ENCODE measurements at regions not wholly inside any gene's neighbourhood (a gene's known extent, or its start where the extent isn't known, plus 50 kb on each side); places are given as distances from the start of the nearest gene placed in this dataset.
"Not testable (repeated sequence)": the region's sequence is repeated elsewhere in the genome, so short reads cannot be mapped to it uniquely, and the experiment has no call there.

GRCh38 chr2:149781263-149781808 is 193.8 kb upstream of the MMADHC start:
- in situ Hi-C loops (cut with HindIII; ENCODE audit: low sequenced_read_pairs) = no loop called here

DNA sequence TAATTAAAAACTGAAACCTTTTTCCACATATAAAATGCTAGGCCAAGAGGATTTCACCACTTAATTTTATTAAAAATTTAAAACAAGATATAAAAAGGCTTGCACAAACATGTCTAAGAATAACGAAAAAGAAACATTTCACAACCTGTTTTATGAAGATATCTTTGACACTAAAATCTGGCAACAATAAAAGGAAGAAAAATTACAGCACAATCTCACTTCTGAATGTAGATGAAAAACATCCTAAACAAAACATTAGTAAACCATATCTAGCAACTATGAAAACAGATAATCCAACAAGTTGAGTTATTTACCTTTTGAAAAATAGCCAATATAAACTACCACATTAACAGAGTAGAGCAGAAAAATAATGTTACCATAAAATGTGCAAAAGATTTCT is 185.4 kb upstream of the MMADHC start:
- in situ Hi-C loops (cut with HindIII; ENCODE audit: low sequenced_read_pairs) = no loop called here

DNA sequence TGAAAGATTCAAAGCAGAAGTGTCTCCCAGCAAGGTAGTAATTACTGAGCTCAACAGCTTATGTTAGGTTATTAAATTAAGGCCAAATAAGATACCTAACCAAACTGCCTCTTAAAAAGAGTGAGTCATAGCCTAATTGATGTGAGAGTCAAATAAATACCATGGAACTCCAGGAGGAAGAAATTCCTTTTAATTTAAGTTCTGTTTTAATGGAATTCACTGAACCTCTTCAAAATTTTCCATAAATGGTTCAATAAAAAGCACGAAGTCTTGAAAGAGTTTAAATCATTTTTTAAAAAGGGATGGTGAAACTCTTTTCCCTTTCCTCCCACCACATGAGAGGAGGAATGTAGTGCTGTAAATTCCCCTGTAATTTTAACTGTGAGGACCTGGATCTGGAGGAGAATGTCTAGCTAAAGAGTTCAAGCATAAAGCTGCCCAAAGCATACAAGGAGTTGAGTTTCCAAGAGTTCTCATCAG is 180.8 kb upstream of the MMADHC start:
- in situ Hi-C loops (cut with HindIII; ENCODE audit: low sequenced_read_pairs) = no loop called here

DNA sequence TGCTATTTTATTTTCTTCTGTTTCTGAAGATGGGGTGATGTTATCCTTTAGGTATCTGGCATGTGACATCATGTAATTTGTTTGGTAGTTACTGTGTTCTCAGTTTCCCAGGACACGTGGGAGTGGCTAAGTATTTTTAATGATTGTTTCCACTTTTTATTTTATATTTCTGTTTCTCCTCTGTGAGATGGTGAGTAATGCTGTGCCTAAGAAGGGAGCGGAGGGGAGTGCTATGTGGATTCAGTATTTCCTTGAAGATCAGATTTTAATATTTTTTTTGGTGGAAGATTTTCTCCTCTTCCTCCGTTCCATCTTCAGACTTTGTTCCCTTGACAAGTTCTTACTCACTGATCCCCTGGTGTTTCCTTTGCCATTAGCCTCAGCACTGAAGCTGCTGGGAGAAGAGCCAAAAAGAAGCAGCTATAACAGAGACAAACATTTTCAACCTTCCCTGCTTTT is 180.0 kb upstream of the MMADHC start:
- in situ Hi-C loops (cut with HindIII; ENCODE audit: low sequenced_read_pairs) = no loop called here

- in situ Hi-C loops (cut with HindIII; ENCODE audit: low sequenced_read_pairs) = no loop called here
Measured at GRCh38 chr2:149766339-149766738, 178.8 kb upstream of the MMADHC start.

DNA sequence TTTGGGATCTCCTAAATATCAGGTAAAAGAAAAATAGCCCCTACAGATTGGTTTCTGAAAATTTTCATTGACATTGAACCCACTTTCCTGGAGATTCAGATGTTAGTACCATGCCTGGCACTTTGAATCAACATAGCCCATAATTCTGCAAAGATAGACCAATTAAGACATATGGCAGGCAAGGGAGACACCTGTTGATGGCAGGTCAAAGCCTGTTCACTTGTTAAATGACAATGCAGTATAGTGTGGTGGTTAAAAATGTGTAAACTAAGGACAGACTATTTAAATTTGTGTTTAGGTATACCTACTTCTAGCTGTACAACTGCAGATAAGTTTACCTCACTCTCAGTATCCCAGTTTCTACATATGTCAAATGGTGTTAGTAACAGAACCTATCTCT is 178.1 kb upstream of the MMADHC start:
- in situ Hi-C loops (cut with HindIII; ENCODE audit: low sequenced_read_pairs) = no loop called here

DNA sequence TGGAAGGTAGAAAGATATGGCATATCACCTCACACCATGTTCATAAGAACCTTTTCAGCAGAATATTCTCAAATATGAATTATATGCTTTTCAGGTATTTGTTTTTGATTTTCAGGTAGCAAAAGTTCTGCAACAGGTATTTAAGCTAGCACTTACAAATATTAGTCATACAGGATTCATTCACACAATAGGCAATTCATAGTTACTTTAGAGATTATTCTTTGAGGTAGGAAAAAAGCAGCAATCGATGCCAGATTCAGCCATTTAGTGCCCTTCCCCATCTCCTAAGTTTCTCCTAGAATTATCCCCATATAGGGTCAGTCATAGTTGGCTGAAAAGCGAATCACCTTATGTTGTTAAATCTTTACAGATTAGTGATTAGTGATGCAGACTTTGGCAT is 177.4 kb upstream of the MMADHC start:
- in situ Hi-C loops (cut with HindIII; ENCODE audit: low sequenced_read_pairs) = no loop called here

DNA sequence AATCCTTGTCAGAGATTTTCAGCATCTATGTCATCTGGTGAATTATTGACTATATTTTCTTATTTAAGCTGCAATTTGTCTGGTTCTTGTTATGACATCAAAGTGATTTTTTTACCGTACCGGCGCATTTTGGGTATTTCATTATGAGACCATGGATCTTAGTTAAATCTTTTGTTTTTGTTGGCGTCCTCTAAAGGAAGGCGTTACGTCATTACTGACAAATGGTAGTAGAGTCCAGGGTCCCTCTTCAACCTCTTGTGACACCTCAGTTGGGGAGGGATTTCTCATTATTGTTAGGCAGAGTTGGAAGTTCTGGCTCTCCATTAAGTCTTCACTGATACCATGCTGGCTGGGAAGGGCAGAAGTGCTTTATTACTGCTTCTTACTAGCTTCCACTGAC is 175.8 kb upstream of the MMADHC start:
- in situ Hi-C loops (cut with HindIII; ENCODE audit: low sequenced_read_pairs) = no loop called here

DNA sequence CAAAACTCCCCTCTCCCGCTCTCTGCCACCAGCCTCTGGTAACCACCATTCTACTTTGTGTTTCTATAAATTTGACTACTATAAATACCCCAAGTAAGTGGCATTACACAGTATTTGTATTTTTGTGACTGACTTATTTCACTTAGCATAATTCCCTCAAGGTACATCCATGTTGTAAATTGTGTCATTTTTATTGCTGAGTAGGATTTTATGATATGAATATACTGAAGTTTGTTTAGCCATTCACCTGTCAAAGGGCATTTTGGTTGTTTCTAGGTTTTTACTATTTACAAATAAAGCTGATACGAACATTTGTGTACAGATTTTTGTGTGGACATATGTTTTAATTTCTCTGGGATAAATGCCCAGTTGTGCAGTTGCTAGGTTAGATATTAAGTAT is 174.0 kb upstream of the MMADHC start:
- in situ Hi-C loops (cut with HindIII; ENCODE audit: low sequenced_read_pairs) = no loop called here

DNA sequence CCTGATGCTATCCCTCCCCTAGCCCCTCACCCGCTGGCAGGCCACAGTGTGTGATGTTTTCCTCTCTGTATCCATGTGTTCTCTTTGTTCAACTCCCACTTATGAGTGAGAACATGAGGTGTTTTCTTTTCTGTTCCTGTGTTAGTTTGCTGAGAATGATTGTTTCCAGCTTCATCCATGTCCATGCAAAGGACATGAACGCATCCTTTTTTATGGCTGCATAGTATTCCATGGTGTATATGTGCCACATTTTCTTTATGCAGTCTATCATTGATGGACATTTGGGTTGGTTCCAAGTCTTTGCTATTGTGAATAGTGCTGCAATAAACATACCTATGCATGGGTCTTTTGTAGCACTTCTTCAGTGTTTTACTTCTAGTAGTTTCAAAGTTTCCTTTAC is 171.8 kb upstream of the MMADHC start:
- in situ Hi-C loops (cut with HindIII; ENCODE audit: low sequenced_read_pairs) = not testable (repeated sequence)

- in situ Hi-C loops (cut with HindIII; ENCODE audit: low sequenced_read_pairs) = not testable (repeated sequence)
Measured at GRCh38 chr2:149754722-149755121, 167.1 kb upstream of the MMADHC start.

- in situ Hi-C loops (cut with HindIII; ENCODE audit: low sequenced_read_pairs) = no loop called here
Measured at GRCh38 chr2:149747456-149747855, 159.9 kb upstream of the MMADHC start.

DNA sequence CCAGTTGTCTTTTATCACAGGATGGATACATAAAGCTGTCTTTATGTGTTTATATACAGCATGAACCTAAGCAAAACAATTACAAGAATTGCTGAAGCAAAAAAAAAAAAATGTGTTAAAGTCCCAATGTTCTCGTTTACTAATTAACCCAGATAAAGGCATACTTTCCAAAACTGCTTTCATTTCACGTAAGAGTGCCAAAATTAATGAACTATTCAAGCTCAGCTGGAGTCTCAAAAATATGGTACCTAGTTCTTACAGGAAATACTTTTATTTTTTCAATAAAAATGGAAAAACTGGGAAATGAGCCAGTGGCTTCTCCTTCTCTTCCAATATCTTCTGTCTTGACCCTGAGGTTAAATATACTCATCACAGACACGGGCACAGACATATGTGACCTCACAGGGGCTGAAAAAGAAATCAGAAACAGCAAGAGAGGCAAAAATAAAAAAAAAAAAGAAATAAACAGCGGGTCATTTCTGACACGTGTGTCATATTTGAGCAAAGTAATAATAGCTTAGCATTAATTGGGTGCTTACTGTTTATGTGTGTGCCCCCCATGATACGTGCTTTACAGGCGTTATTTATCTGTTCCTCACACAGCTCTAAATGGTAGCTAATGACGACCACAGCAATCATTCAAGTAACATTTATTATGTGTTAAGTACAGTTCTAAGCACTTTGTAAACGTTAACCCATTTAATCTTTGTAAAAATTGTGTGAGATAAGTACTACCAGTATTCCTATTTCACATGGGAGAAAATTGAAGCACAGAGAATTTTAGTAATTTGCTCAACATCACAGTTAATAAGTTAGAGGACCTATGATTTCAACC is 158.0 kb upstream of the MMADHC start:
- in situ Hi-C loops (cut with HindIII; ENCODE audit: low sequenced_read_pairs) = no loop called here

DNA sequence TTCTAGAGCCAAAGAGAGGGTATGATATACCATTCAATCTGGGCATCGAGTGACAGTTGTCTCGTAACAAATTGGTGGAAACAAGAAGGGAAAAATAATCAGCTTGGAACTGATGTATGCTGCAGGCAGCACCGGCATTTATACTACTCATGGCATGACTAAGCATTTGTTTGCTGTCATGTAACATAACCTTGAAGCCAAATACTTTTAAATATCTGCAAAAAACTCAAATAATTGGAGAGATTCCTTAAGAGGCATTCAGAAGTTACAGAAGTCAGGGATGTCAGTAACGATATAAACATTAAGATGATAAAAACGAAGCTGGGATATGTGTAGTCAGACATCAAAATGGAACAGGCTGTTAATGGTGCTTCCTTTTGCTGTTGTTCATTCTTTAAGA is 157.3 kb upstream of the MMADHC start:
- in situ Hi-C loops (cut with HindIII; ENCODE audit: low sequenced_read_pairs) = no loop called here

DNA sequence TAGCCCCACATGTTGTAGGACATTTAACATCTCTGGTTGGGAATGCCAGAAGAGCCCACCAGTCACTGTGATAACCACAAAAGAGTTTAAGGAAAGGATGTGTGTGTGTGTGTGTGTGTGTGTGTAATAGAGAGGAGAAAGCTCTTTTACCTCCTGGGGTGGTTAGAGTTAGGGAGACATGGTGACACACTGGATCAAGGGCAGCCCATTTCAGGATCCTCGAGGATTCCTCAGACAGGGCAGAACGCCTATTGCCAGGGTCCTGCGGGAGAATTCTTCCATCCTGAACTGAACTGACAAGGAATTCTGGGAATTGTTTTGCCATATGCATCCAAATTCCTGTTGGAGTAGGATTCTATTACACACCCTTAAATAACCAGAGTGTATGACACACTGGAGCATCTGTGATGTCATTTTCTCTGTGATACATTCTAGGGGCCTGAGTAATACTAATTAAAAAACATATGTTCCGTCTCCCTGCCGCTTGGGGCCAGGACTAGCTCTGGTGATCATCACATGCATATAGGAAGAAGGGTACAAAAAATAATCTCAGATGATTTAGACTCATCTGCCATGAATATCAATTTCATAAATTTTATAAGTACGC is 156.4 kb upstream of the MMADHC start:
- in situ Hi-C loops (cut with HindIII; ENCODE audit: low sequenced_read_pairs) = no loop called here

- in situ Hi-C loops (cut with HindIII; ENCODE audit: low sequenced_read_pairs) = no loop called here
Measured at GRCh38 chr2:149741646-149742045, 154.1 kb upstream of the MMADHC start.

DNA sequence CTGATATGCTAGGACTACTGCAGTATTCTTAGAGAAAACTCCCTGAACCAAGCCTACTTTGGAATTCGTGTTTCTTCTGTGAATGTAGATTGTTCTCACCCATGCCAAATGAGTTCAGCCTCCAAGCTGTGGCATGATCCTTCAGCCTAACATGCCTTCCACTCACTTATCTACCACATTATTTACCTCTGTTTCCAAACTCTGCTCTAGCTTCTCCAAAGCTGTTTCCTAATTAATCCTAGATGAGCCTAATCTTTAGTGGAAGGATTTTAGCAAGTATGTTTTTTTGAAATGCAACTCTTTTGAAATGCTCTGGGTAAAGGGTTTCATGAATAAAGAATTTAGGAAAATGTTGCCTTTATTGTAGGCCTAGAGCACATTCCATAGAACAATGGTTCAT is 152.9 kb upstream of the MMADHC start:
- in situ Hi-C loops (cut with HindIII; ENCODE audit: low sequenced_read_pairs) = no loop called here

GRCh38 chr2:149739883-149740265 is 152.3 kb upstream of the MMADHC start:
- in situ Hi-C loops (cut with HindIII; ENCODE audit: low sequenced_read_pairs) = no loop called here

- in situ Hi-C loops (cut with HindIII; ENCODE audit: low sequenced_read_pairs) = no loop called here
Measured at GRCh38 chr2:149739171-149739882, 151.8 kb upstream of the MMADHC start.

DNA sequence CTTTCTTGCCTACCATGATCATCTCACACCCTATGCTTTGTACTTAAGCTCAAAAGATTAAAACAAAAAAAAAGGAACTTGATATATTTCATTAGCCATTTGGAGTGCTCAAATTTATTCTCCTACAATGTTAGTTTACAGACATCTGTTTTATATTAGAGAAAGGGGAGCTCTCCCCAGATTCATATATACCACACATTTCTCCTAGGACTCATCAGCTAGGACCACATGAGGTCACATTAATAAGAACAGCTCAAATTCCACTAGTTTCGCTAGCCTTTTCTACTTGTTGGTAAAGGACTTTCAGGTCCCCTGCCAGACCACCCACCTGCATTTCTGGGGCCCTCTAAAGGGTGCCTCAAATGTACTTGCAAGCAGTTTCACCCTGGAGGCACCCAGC is 151.2 kb upstream of the MMADHC start:
- in situ Hi-C loops (cut with HindIII; ENCODE audit: low sequenced_read_pairs) = no loop called here

DNA sequence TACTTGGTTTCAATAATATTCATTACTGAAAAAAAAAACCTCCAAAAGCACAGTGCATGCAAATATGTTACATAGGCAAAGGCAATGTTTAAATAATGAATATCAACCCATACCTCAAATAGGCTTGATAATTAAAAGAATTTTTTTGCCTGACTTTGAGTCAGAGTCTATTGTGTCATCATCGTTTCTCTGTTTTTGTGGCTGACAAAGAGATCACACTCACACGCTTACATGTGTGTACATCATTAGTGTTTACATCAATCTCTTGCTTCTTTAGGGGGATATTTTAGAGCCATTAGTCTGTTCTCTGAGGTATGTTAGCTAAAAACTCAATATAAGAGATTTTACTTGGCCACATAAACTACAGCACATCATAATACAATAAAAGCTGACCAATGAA is 150.3 kb upstream of the MMADHC start:
- in situ Hi-C loops (cut with HindIII; ENCODE audit: low sequenced_read_pairs) = no loop called here
